Limb (tissue), 2 donors: ENCODE measurements at regions not wholly inside any gene's neighbourhood (a gene's known extent, or its start where the extent isn't known, plus 50 kb on each side); places are given as distances from the start of the nearest gene placed in this dataset.
"Not testable (repeated sequence)": the region's sequence is repeated elsewhere in the genome, so short reads cannot be mapped to it uniquely, and the experiment has no call there.

ENCODE experiments used
- DNase-seq, 2 donors: peaks; one replicate each; pipeline ENCODE4 v3.0.0-alpha.2; 2016; ENCODE audit errors: extremely low spot score in 2 of 2

- DNase-seq: no peak
Observed at GRCh38 chr21:38039841-38040240, 123.6 kb upstream of the KCNJ6 start.

- no peak for DNase-seq
Observed at GRCh38 chr21:38041493-38041892, 125.2 kb upstream of the KCNJ6 start.

GRCh38 chr21:38042246-38042645 is 126.0 kb upstream of the KCNJ6 start:
- DNase-seq: no peak

GRCh38 chr21:38048167-38048566 is 131.9 kb upstream of the KCNJ6 start:
- DNase-seq: no peak

- no peak for DNase-seq
Observed at GRCh38 chr21:38054334-38054733, 138.1 kb upstream of the KCNJ6 start.

GRCh38 chr21:38056481-38056880 is 140.2 kb upstream of the KCNJ6 start:
- DNase-seq: no peak

- no peak for DNase-seq
Observed at GRCh38 chr21:38057626-38058025, 141.4 kb upstream of the KCNJ6 start.

GRCh38 chr21:38060533-38060932 is 144.3 kb upstream of the KCNJ6 start:
- no peak for DNase-seq

- peak in 1 of 2 donors; percentile 31 for DNase-seq
Observed at GRCh38 chr21:38067086-38067739, 151.0 kb upstream of the KCNJ6 start.

GRCh38 chr21:38072489-38072888 is 156.2 kb upstream of the KCNJ6 start:
- DNase-seq: no peak

- DNase-seq: no peak
Observed at GRCh38 chr21:38075833-38076587, 159.8 kb upstream of the KCNJ6 start.

- peak in 1 of 2 donors; percentile 18 for DNase-seq
Observed at GRCh38 chr21:38077569-38077968, 161.3 kb upstream of the KCNJ6 start.

- no peak for DNase-seq
Observed at GRCh38 chr21:38080888-38081287, 164.6 kb upstream of the KCNJ6 start.

GRCh38 chr21:38081708-38082107 is 165.5 kb upstream of the KCNJ6 start:
- no peak for DNase-seq

- DNase-seq: no peak
Observed at GRCh38 chr21:38082936-38083485, 166.8 kb upstream of the KCNJ6 start.

GRCh38 chr21:38083535-38083934 is 167.3 kb upstream of the KCNJ6 start:
- DNase-seq: no peak

GRCh38 chr21:38086580-38086979 is 170.2 kb upstream of the KCNJ15 start:
- DNase-seq: no peak

GRCh38 chr21:38088916-38089762 is 167.7 kb upstream of the KCNJ15 start:
- DNase-seq: no peak

- DNase-seq: no peak
Observed at GRCh38 chr21:38089763-38090046, 167.1 kb upstream of the KCNJ15 start.

- DNase-seq: not testable (repeated sequence)
Observed at GRCh38 chr21:38091061-38091460, 165.7 kb upstream of the KCNJ15 start.

GRCh38 chr21:38092051-38092450 is 164.7 kb upstream of the KCNJ15 start:
- DNase-seq: no peak

- no peak for DNase-seq
Observed at GRCh38 chr21:38095220-38095619, 161.6 kb upstream of the KCNJ15 start.
